Sigmoid colon (tissue), 6 donors: ENCODE measurements at regions not wholly inside any gene's neighbourhood (a gene's known extent, or its start where the extent isn't known, plus 50 kb on each side); places are given as distances from the start of the nearest gene placed in this dataset.

Experiments used
- DNase-seq: peaks from one replicate; pipeline ENCODE4 v3.0.0-alpha.2; 2019
- H3K27ac ChIP-seq, 4 donors: fragments of 200-600 bp; sonication (generic); one replicate each; pipeline ENCODE4 v1.5.1; 2016 to 2019; ENCODE audit warnings: mild to moderate bottlenecking in 1 of 4
- H3K27me3 ChIP-seq, 3 donors: fragments of 200-600 bp; sonication (generic); one replicate each; pipeline ENCODE4 v1.5.1; 2019; ENCODE audit warnings: mild to moderate bottlenecking in 1 of 3
- H3K36me3 ChIP-seq, 4 donors: fragments of 200-600 bp; sonication (generic); one replicate each; pipeline ENCODE4 v1.5.1; 2016 to 2019
- H3K4me1 ChIP-seq, 4 donors: fragments of 200-600 bp; sonication (generic); one replicate each; pipeline ENCODE4 v1.5.1; 2017 to 2019
- H3K4me3 ChIP-seq, 4 donors: fragments of 200-600 bp; sonication (generic); one replicate each; pipeline ENCODE4 v1.5.1; 2017 to 2019; ENCODE audit warnings: mild to moderate bottlenecking in 2 of 4, moderate library complexity in 1 of 4
- H3K9me3 ChIP-seq, 4 donors: fragments of 200-600 bp in 3 of 4; sonication (generic) in 3 of 4; one replicate each; pipeline versions ENCODE4 v1.5.1 to v1.6.1; 2013 to 2019
- CTCF ChIP-seq, 4 experiments: fragments of 450-650 bp in 3 of 4; fragments of 200-600 bp in 1 of 4; IDR thresholded peaks; one replicate each; pipeline ENCODE4 v1.5.1; 2016 to 2019; ENCODE audit warnings: antibody characterized with exemption in 4 of 4, mild to moderate bottlenecking in 3 of 4, moderate library complexity in 2 of 4
- EP300 ChIP-seq, 4 donors: sonication (generic); formaldehyde crosslinking; IDR thresholded peaks; one replicate each; pipeline ENCODE4 v1.6.1; 2017; ENCODE audit warnings: antibody characterized with exemption in 4 of 4
- POLR2A ChIP-seq, 2 donors: fragments of 450-650 bp; IDR thresholded peaks; one replicate each; pipeline ENCODE4 v1.6.1; 2016; ENCODE audit warnings: antibody characterized with exemption in 2 of 2, mild to moderate bottlenecking in 2 of 2, moderate library complexity in 2 of 2
- POLR2AphosphoS5 ChIP-seq, 4 donors: sonication (generic); formaldehyde crosslinking; IDR thresholded peaks; one replicate each; pipeline ENCODE4 v1.6.1; 2017; ENCODE audit warnings: antibody characterized with exemption in 4 of 4
- WGBS, 2 donors: extraction: QIAGEN DNeasy Blood & Tissue Kit; methylation state at CpG; one replicate each; pipeline ENCODE4 v1.1.7; 2013; 5-methylcytosine and 5-hydroxymethylcytosine counted together
- intact Hi-C: fragments of 100-400 bp; cut with DNase I; formaldehyde crosslinking; loops from one replicate; pipeline ENCODE4 v1.15.1; 2023
- donor health status: healthy with polysubstance abuse.
- donor health status: healthy.

- no peak for TF ChIP-seq POLR2AphosphoS5 (IDR thresholded peaks at IDR 0.05)
- no peak for TF ChIP-seq EP300 (IDR thresholded peaks at IDR 0.05)
- no peak for TF ChIP-seq POLR2A (IDR thresholded peaks at IDR 0.05)
- TF ChIP-seq CTCF (IDR thresholded peaks at IDR 0.05): no peak
- intact Hi-C loops: no loop called here
- no peaks in the 10 kb centered on the region for H3K9me3 ChIP-seq
- DNase-seq: no peak
- 14 to 27% methylated on average over 1 of the region's 1 CpG for WGBS, 2 donors
- H3K36me3 ChIP-seq: no peaks in the 10 kb centered on the region
- no peak overlapping the region for H3K27ac ChIP-seq
- H3K27me3 ChIP-seq: no peaks in the 10 kb centered on the region
- no peak overlapping the region for H3K4me3 ChIP-seq
- no peaks in the 10 kb centered on the region for H3K4me1 ChIP-seq
These were observed 320.4 kb downstream of the CMPK2 start for GRCh38 chr2:6545336-6545735.

DNA sequence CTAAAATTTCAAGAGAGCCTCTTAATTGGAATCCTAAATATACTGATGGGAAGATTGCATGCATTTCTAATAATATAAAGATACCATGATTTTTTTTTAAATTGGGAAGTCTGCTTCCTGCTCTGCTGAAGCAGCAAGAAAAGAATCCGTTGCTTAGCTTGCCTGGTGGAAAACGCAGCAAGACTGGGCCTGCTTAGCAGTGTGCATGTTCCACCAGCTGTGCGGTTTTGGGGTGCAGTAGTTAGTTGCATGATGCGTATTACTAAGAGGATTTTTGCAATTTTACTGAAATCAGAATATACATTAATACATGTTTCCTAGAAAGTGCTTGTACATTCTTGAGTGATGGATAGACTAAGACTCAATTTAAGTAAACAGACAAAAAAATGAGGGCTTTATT, 319.9 kb downstream of the CMPK2 start:
- no peak for TF ChIP-seq EP300 (IDR thresholded peaks at IDR 0.05)
- no peak for TF ChIP-seq POLR2A (IDR thresholded peaks at IDR 0.05)
- TF ChIP-seq CTCF (IDR thresholded peaks at IDR 0.05): no peak
- no peak for TF ChIP-seq POLR2AphosphoS5 (IDR thresholded peaks at IDR 0.05)
- WGBS, 2 donors: 83 to 92% methylated on average over 4 of the region's 4 CpGs
- Histone ChIP-seq H3K36me3 (no peaks in the 10 kb centered on the region), H3K9me3 (no peaks in the 10 kb centered on the region), H3K4me3 (no peak overlapping the region), H3K4me1 (no peaks in the 10 kb centered on the region), H3K27ac (no peak overlapping the region), H3K27me3 (no peaks in the 10 kb centered on the region)
- intact Hi-C loops: no loop called here
- DNase-seq: no peak

DNA sequence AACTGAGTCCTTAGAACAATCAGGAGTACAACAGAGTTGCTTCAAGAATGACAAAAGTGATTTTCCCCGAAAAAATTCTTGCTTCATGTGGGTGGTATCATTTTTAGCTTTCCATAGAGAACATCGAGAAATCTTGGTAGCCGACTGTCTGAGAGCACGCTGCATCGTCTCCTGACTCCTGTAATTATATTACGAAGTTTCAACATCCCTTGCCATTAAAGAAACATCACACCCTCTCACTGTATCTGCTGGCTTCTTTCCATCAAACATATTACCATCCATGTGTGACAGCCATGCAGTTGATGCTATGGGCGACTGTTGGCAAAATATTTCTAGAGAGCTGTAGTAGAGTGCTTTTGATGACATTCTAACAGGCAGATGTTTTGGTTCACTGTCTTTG, 311.2 kb downstream of the CMPK2 start:
- H3K9me3 ChIP-seq: no peaks in the 10 kb centered on the region
- H3K27me3 ChIP-seq: no peaks in the 10 kb centered on the region
- H3K27ac ChIP-seq: no peak overlapping the region
- H3K36me3 ChIP-seq: no peaks in the 10 kb centered on the region
- no peak for DNase-seq
- H3K4me3 ChIP-seq: no peak overlapping the region
- no peaks in the 10 kb centered on the region for H3K4me1 ChIP-seq
- TF ChIP-seq POLR2AphosphoS5 (IDR thresholded peaks at IDR 0.05) (no peak), CTCF (IDR thresholded peaks at IDR 0.05) (no peak), EP300 (IDR thresholded peaks at IDR 0.05) (no peak), POLR2A (IDR thresholded peaks at IDR 0.05) (no peak)
- WGBS, 2 donors: 89 to 91% methylated on average over 7 of the region's 7 CpGs
- intact Hi-C loops: no loop called here

DNA sequence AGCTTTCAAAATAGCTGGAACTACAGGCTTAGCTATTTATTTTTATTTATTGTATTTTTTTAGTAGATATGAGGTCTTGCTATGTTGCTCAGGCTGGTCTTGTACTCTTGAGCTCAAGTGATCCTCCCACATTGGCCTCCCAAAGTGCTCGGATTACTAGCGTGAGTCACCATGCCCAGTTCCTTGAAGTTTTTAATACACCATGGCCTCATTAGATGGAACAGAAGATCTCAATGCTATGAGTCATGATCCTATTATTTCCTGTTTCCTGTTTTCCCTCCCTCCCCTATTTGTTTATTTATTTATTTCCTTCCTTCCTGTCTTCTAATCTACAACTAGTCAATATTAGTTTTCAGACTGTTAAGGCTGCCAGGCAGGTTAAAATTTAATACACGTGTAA, 309.0 kb downstream of the CMPK2 start:
- no peaks in the 10 kb centered on the region for H3K9me3 ChIP-seq
- H3K27ac ChIP-seq: no peak overlapping the region
- 62 to 67% methylated on average over 3 of the region's 3 CpGs for WGBS, 2 donors
- intact Hi-C loops: no loop called here
- no peak for TF ChIP-seq CTCF (IDR thresholded peaks at IDR 0.05)
- no peak for TF ChIP-seq POLR2A (IDR thresholded peaks at IDR 0.05)
- no peak for TF ChIP-seq POLR2AphosphoS5 (IDR thresholded peaks at IDR 0.05)
- TF ChIP-seq EP300 (IDR thresholded peaks at IDR 0.05): no peak
- no peak for DNase-seq
- H3K4me3 ChIP-seq: no peak overlapping the region
- no peaks in the 10 kb centered on the region for H3K27me3 ChIP-seq
- no peaks in the 10 kb centered on the region for H3K4me1 ChIP-seq
- H3K36me3 ChIP-seq: no peaks in the 10 kb centered on the region

GRCh38 chr2:6557737-6558136, 308.0 kb downstream of the CMPK2 start:
- Histone ChIP-seq H3K27me3 (no peaks in the 10 kb centered on the region), H3K4me1 (no peaks in the 10 kb centered on the region), H3K36me3 (no peaks in the 10 kb centered on the region), H3K4me3 (no peak overlapping the region), H3K27ac (no peak overlapping the region), H3K9me3 (no peaks in the 10 kb centered on the region)
- intact Hi-C loops: no loop called here
- TF ChIP-seq EP300 (IDR thresholded peaks at IDR 0.05): no peak
- no peak for TF ChIP-seq POLR2AphosphoS5 (IDR thresholded peaks at IDR 0.05)
- no peak for DNase-seq
